Right forelimb (tissue), 1 donor: ENCODE measurements at regions not wholly inside any gene's neighbourhood (a gene's known extent, or its start where the extent isn't known, plus 50 kb on each side); places are given as distances from the start of the nearest gene placed in this dataset.

Experiments
- DNase-seq: peaks from one replicate; pipeline ENCODE4 v3.0.0-alpha.2; 2018

DNA sequence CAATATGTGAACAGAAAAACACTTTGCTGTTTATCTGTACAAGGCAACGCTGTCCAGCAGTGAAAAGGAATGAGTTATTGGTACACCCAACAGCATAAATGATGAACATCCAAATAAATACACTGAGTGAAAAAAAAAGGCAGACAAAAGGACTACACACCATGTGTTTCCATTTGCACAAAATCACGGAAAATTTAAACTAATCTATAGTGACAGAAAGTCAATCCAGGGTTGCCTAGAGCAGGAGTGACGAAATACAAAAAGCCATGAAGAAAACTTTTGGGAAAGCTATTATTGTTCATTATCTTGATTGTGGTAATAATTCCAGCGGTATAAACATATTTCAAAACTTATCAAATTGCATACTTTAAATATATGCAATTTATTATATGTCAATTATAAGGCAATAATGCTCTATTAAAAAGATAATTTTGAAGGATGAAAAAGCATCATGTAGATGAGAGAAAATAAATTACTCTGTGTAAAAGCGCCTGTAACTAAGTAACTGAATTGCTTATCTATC, 578.0 kb upstream of the TMEM132C start:
- DNase-seq = no peak

GRCh38 chr12:127690161-127690560, 576.8 kb upstream of the TMEM132C start:
- no peak for DNase-seq

- DNase-seq = no peak
These were observed 570.0 kb upstream of the TMEM132C start for GRCh38 chr12:127696963-127697362.

DNA sequence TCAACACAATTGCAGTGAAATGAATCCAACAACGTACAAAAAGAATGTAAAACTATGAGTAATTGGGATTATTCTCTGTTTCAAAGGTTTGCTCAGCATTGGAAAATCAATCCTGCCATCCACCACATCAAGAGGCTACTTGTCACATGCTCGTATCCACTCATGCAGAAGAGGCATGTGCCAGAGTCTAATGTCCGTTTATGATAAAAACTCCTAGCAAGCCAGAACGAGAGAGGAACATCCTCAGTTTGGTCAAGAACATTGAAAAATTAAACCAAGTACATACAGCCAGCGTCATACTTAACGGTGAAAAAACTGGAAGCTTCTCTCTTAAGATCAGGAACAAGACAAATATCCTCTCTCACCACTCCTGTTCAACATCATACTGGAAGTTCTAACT, 563.9 kb upstream of the TMEM132C start:
- DNase-seq = no peak

DNA sequence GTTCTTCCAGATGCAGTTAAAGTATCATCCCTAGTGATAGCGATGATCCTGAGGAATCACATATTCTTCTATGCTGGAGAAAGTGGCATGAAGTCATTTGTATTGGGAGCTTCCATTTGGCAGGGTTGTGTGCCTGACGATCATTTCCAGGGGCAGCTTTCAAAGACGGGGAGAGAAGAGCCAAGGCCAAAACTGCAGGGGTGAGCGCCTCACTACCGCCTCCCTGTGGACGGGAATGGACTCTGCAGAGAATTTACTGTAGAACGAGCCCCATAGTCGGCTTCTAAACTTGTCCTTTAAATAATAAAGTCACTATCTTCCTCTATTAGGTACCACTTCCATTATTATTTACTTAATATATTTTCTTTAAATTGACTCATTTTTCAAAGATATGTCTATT, 555.9 kb upstream of the TMEM132C start:
- no peak for DNase-seq

- no peak for DNase-seq
These were observed 554.4 kb upstream of the TMEM132C start for GRCh38 chr12:127712561-127712960.

DNA sequence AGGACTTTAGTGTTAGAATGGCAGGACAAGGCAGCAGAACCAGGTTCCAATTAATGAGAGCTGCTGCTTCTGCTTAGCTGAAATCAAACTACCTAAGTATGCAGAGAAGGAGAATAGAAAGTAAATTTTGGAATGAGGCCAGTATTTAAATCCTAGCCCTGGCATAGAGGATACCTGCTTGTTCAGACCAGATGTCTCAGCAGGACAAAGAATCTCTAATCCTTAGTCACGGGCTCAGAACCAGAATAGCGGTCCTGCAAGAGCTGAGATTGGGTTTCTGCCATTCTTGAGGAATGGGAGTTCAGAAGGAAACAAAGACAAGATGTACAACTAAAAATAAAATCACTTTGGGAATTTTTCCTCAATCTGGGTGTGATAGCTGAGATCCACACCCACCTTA, 550.8 kb upstream of the TMEM132C start:
- DNase-seq = no peak

- no peak for DNase-seq
These were observed 549.7 kb upstream of the TMEM132C start for GRCh38 chr12:127717278-127717677.

DNA sequence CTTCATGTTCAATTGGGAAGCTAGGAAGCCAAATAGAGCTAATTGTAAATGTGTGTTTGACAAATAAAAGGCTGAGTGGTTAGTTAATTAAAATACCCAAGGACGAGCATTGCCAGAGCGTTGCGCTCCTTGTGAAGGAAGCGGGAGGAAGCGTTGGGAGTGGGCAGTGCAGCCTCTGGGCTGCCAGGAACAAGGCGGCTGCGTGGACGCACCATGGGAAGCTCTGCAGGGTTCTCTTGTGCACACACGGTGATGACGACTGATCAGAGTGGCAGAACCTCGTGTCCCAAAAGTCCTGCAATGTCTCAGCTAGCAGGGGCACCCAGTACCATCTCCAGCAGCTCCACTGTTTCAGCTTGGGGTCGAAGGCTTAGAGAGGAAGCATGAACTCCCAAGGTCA, 546.6 kb upstream of the TMEM132C start:
- no peak for DNase-seq

GRCh38 chr12:127722611-127723010, 544.4 kb upstream of the TMEM132C start:
- no peak for DNase-seq

DNA sequence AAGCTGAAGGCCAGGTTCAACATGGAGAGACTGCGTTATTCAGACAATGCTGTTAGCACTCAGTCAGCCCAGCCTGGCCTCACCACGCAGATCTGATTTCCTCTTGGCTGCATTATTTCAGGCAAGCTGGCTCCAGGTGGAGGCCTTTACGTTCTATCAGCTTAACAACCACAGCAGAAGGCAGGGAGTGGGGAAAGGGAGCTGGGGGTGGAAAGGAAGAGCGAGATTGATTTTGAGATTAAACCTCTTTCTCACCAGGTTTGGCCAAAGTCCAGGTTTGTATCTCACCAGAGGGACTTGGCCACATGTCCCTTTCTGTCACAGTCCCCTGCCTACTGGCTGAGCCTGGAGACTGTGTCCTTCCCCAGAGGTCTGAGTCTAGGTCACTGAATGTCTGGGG, 543.7 kb upstream of the TMEM132C start:
- no peak for DNase-seq

- no peak for DNase-seq
These were observed 540.2 kb upstream of the TMEM132C start for GRCh38 chr12:127726671-127727315.

GRCh38 chr12:127728285-127728684, 538.7 kb upstream of the TMEM132C start:
- no peak for DNase-seq

DNA sequence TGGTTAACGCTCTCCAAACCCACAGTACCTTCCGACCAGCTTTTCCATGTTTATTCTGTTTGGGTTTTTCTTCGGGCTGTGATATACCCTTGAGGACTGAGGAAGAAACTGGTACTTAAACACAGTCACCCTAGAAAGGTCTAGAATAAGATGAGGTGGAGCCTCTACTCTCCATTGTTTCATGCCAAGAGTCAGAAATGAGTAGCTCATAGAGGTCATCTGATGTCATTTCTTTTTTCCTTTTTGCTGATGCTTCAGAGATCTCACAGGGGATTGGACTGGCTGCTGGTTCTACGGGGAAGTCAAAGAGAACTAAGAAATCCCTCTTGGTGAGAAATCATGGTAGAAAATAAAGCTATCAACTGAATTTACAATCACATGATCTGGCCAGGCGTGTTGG, 538.2 kb upstream of the TMEM132C start:
- no peak for DNase-seq

DNA sequence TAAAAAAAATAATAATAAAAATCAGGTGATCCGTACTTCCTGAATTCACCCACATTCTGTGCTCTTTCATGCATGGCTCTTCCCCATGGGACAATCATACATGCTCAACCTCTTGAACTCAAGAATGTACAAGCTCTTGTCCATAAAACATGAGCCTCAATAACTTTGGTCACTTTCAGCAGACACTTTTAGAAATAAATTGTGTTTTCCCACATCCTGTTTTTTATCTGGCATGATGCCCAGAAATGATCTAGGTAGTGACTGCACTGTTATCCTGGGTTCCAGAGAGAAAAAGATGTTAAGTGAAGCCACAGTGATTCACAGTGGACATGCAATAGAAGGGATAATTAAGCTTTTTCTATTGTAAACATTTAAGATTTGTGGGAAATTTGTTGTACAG, 537.6 kb upstream of the TMEM132C start:
- no peak for DNase-seq

DNA sequence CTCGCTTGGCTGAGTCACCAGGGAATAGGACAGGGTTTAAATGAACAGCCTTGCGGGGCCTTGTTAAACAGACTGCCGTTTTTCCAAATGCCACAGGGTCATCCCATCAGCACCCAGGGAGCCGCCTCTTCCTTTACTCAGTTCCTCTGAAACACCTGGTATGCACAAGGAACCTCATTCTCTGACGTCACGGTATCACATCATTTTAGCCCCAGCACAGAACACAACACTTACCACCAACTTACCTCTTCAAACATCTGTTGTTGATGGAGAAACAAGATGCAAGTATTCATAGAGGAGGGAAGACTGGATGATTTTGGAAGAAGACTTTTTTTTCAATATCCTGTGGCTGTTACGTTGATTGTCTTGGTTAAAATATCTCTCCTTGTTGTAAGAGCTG, 535.3 kb upstream of the TMEM132C start:
- no peak for DNase-seq

GRCh38 chr12:127742231-127742630, 524.7 kb upstream of the TMEM132C start:
- no peak for DNase-seq

GRCh38 chr12:127745469-127746212, 521.3 kb upstream of the TMEM132C start:
- no peak for DNase-seq

GRCh38 chr12:127749416-127749815, 517.6 kb upstream of the TMEM132C start:
- no peak for DNase-seq

DNA sequence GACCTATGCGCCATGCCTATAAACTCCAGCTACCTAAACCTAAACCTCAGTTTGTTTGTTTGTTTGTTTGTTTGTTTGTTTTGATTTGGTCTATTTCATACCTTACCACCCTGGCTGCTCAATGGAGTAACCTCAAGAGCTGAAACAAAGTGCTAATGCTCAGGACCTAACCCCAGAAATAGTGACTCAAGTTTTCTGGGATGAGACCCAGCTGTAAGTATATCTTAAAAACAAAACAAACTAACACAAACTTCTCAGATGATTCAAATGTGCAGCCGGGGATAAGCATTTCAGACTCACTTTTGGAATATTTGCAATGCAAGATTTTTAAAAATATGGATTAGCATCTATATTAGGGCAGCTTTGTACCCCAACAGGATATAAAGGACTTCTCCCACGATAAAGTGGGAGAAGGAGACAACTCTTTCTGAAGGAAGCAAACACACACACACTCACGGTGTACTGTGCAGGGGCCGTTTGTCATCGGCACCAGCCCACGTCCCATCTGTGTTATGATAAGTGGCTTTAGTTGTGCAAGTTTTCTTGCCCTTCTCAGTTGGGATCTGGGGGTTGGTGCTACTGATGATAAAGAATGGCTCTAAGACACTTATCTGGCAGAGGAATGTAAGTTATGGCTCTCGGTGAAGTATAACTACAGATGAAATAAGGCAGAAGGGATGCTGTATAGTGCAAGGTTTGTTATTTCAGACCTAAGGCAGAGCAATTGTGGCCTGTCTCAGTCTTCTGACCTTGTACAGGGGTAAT, 516.7 kb upstream of the TMEM132C start:
- no peak for DNase-seq

GRCh38 chr12:127752802-127753201, 514.2 kb upstream of the TMEM132C start:
- DNase-seq = no peak

DNA sequence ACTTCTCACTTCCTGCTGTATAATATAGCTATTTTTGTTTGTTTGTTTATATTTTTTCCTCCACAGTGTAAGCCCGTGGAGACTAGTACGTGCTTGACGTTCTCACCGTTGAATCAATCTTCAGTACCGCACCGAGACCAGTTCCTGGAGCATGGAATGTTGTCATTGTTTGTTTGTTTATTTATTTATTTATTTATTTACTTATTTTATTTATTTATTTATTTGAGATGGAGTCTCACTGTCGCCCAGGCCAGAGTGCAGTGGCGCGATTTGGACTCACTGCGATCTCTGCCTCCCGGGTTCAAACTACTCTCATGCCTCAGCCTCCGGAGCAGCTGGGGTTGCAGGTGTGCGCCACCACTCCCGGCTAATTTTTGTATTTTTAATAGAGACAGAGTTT, 506.6 kb upstream of the TMEM132C start:
- DNase-seq = no peak

DNA sequence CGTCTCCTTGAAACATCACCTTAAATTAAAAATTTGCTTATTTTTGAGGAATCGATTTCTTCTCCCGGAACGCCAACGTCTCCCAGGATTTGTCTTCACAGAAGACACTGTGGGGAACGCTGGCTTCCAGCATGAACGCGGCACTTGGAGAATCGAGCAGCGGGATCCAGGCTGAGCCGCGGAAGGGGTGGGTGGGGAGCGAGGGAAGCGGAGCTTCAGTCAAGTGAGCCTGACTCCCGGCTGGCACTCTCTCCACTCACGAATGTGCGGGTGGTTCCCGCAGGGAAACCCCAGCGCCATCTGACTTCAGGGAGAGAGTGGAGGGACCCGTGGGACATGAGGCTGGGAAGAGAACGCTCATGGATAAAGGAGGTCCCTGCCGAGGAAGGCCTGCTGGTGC, 506.0 kb upstream of the TMEM132C start:
- no peak for DNase-seq

- no peak for DNase-seq
These were observed 505.1 kb upstream of the TMEM132C start for GRCh38 chr12:127761880-127762279.
